ENCODE measurements at regions not wholly inside any gene's neighbourhood (a gene's known extent, or its start where the extent isn't known, plus 50 kb on each side); places are given as distances from the start of the nearest gene placed in this dataset.
"Not testable (repeated sequence)": the region's sequence is repeated elsewhere in the genome, so short reads cannot be mapped to it uniquely, and the experiment has no call there.

- Mint-ChIP-seq H3K4me1 (ENCODE audit: low read depth) (peaks cover 20% of the 10 kb centered on the region), H3K9me3 (no peaks in the 10 kb centered on the region), H3K27ac (no peak overlapping the region), H3K4me3 (no peak overlapping the region), H3K36me3 (ENCODE audit: low read depth) (no peaks in the 10 kb centered on the region), H3K27me3 (peaks cover 5% of the 10 kb centered on the region)
- DNase-seq: no peak
These were observed 104.5 kb upstream of the ALKAL2 start for GRCh38 chr2:392181-392925.

GRCh38 chr2:391696-392095, 103.8 kb upstream of the ALKAL2 start:
- Mint-ChIP-seq H3K27me3 (peaks cover 5% of the 10 kb centered on the region), H3K4me3 (no peak overlapping the region), H3K36me3 (ENCODE audit: low read depth) (no peaks in the 10 kb centered on the region), H3K9me3 (no peaks in the 10 kb centered on the region), H3K4me1 (ENCODE audit: low read depth) (peaks cover 20% of the 10 kb centered on the region), H3K27ac (no peak overlapping the region)
- DNase-seq: no peak

GRCh38 chr2:390959-391358, 103.1 kb upstream of the ALKAL2 start:
- Mint-ChIP-seq H3K4me1 (ENCODE audit: low read depth) (peaks cover 20% of the 10 kb centered on the region), H3K36me3 (ENCODE audit: low read depth) (no peaks in the 10 kb centered on the region), H3K9me3 (no peaks in the 10 kb centered on the region), H3K27ac (no peak overlapping the region), H3K27me3 (peaks cover 5% of the 10 kb centered on the region), H3K4me3 (no peak overlapping the region)
- no peak for DNase-seq

GRCh38 chr2:389985-390384, 102.1 kb upstream of the ALKAL2 start:
- not testable (repeated sequence) for H3K9me3 Mint-ChIP-seq; H3K4me3 Mint-ChIP-seq; H3K27me3 Mint-ChIP-seq; H3K27ac Mint-ChIP-seq; H3K36me3 Mint-ChIP-seq (ENCODE audit: low read depth); DNase-seq
- peaks cover 20% of the 10 kb centered on the region for H3K4me1 Mint-ChIP-seq (ENCODE audit: low read depth)

GRCh38 chr2:388752-389151, 100.9 kb upstream of the ALKAL2 start:
- not testable (repeated sequence) for H3K9me3 Mint-ChIP-seq; H3K36me3 Mint-ChIP-seq (ENCODE audit: low read depth); DNase-seq; H3K27ac Mint-ChIP-seq; H3K27me3 Mint-ChIP-seq; H3K4me3 Mint-ChIP-seq
- peaks cover 11% of the 10 kb centered on the region for H3K4me1 Mint-ChIP-seq (ENCODE audit: low read depth)

GRCh38 chr2:387980-388421, 100.1 kb upstream of the ALKAL2 start:
- Mint-ChIP-seq H3K27me3 (peaks cover 5% of the 10 kb centered on the region), H3K27ac (no peak overlapping the region), H3K36me3 (ENCODE audit: low read depth) (no peaks in the 10 kb centered on the region), H3K4me1 (ENCODE audit: low read depth) (peaks cover 5% of the 10 kb centered on the region), H3K9me3 (no peaks in the 10 kb centered on the region), H3K4me3 (no peak overlapping the region)
- no peak for DNase-seq

GRCh38 chr2:386406-387103, 98.7 kb upstream of the ALKAL2 start:
- H3K4me1 Mint-ChIP-seq (ENCODE audit: low read depth): peaks cover 1% of the 10 kb centered on the region
- H3K27me3 Mint-ChIP-seq: peaks cover 4% of the 10 kb centered on the region
- no peak for DNase-seq
- no peaks in the 10 kb centered on the region for H3K9me3 Mint-ChIP-seq
- H3K36me3 Mint-ChIP-seq (ENCODE audit: low read depth): no peaks in the 10 kb centered on the region
- H3K4me3 Mint-ChIP-seq: no peak overlapping the region
- H3K27ac Mint-ChIP-seq: no peak overlapping the region

- H3K9me3 Mint-ChIP-seq: no peaks in the 10 kb centered on the region
- H3K36me3 Mint-ChIP-seq (ENCODE audit: low read depth): no peaks in the 10 kb centered on the region
- H3K4me1 Mint-ChIP-seq (ENCODE audit: low read depth): no peaks in the 10 kb centered on the region
- H3K27ac Mint-ChIP-seq: no peak overlapping the region
- H3K27me3 Mint-ChIP-seq: peaks cover 6% of the 10 kb centered on the region
- DNase-seq: no peak
- H3K4me3 Mint-ChIP-seq: no peak overlapping the region
These were observed 97.9 kb upstream of the ALKAL2 start for GRCh38 chr2:385785-386184.

GRCh38 chr2:385061-385460, 97.2 kb upstream of the ALKAL2 start:
- no peak for DNase-seq
- H3K27me3 Mint-ChIP-seq: peaks cover 6% of the 10 kb centered on the region
- H3K4me1 Mint-ChIP-seq (ENCODE audit: low read depth): no peaks in the 10 kb centered on the region
- no peaks in the 10 kb centered on the region for H3K9me3 Mint-ChIP-seq
- H3K4me3 Mint-ChIP-seq: no peak overlapping the region
- H3K27ac Mint-ChIP-seq: no peak overlapping the region
- no peaks in the 10 kb centered on the region for H3K36me3 Mint-ChIP-seq (ENCODE audit: low read depth)

GRCh38 chr2:383888-384287, 96.0 kb upstream of the ALKAL2 start:
- peaks cover 13% of the 10 kb centered on the region for H3K27me3 Mint-ChIP-seq
- H3K36me3 Mint-ChIP-seq (ENCODE audit: low read depth): no peaks in the 10 kb centered on the region
- no peak overlapping the region for H3K4me3 Mint-ChIP-seq
- no peaks in the 10 kb centered on the region for H3K4me1 Mint-ChIP-seq (ENCODE audit: low read depth)
- no peak for DNase-seq
- no peak overlapping the region for H3K27ac Mint-ChIP-seq
- H3K9me3 Mint-ChIP-seq: no peaks in the 10 kb centered on the region

GRCh38 chr2:383178-383577, 95.3 kb upstream of the ALKAL2 start:
- Mint-ChIP-seq H3K36me3 (ENCODE audit: low read depth) (no peaks in the 10 kb centered on the region), H3K27me3 (peaks cover 13% of the 10 kb centered on the region), H3K4me1 (ENCODE audit: low read depth) (no peaks in the 10 kb centered on the region), H3K4me3 (no peak overlapping the region), H3K9me3 (no peaks in the 10 kb centered on the region), H3K27ac (no peak overlapping the region)
- no peak for DNase-seq

- Mint-ChIP-seq H3K4me3 (no peak overlapping the region), H3K36me3 (ENCODE audit: low read depth) (no peaks in the 10 kb centered on the region), H3K27ac (no peak overlapping the region), H3K9me3 (peaks cover 2% of the 10 kb centered on the region), H3K27me3 (peaks cover 16% of the 10 kb centered on the region), H3K4me1 (ENCODE audit: low read depth) (no peaks in the 10 kb centered on the region)
- DNase-seq: no peak
These were observed 94.8 kb upstream of the ALKAL2 start for GRCh38 chr2:382728-383022.

- no peak for DNase-seq
- no peak overlapping the region for H3K4me3 Mint-ChIP-seq
These were observed 94.2 kb upstream of the ALKAL2 start for GRCh38 chr2:381941-382727.

GRCh38 chr2:381181-381580, 93.3 kb upstream of the ALKAL2 start:
- no peak for DNase-seq
- H3K4me1 Mint-ChIP-seq (ENCODE audit: low read depth): no peaks in the 10 kb centered on the region
- peaks cover 8% of the 10 kb centered on the region for H3K9me3 Mint-ChIP-seq
- H3K27ac Mint-ChIP-seq: no peak overlapping the region
- H3K36me3 Mint-ChIP-seq (ENCODE audit: low read depth): no peaks in the 10 kb centered on the region
- H3K4me3 Mint-ChIP-seq: no peak overlapping the region
- peaks cover 22% of the 10 kb centered on the region for H3K27me3 Mint-ChIP-seq

More at GRCh38 chr2:381941-382727, 94.2 kb upstream of the ALKAL2 start:
- Mint-ChIP-seq H3K27me3 (peaks cover 22% of the 10 kb centered on the region), H3K36me3 (ENCODE audit: low read depth) (no peaks in the 10 kb centered on the region), H3K9me3 (peaks cover 8% of the 10 kb centered on the region), H3K4me1 (ENCODE audit: low read depth) (no peaks in the 10 kb centered on the region), H3K27ac (no peak overlapping the region)

GRCh38 chr2:380772-381171, 92.9 kb upstream of the ALKAL2 start:
- Mint-ChIP-seq H3K4me3 (no peak overlapping the region), H3K36me3 (ENCODE audit: low read depth) (no peaks in the 10 kb centered on the region), H3K9me3 (peaks cover 8% of the 10 kb centered on the region), H3K27me3 (peaks cover 22% of the 10 kb centered on the region), H3K27ac (no peak overlapping the region), H3K4me1 (ENCODE audit: low read depth) (no peaks in the 10 kb centered on the region)
- DNase-seq: no peak

Data from activated T-cell treated with anti-CD3 and anti-CD28 coated beads, Interleukin-2, amount 50 U/mL, for 24 hours (primary cell).